Left lung (tissue), 4 donors: ENCODE measurements at regions not wholly inside any gene's neighbourhood (a gene's known extent, or its start where the extent isn't known, plus 50 kb on each side); places are given as distances from the start of the nearest gene placed in this dataset.

Experiments
- ATAC-seq: fragments of 200-7000 bp; cut with Tn5 transposase; one replicate; pipeline ENCODE4 v1.9.1; 2020; ENCODE audit warnings: moderate library complexity
- DNase-seq, 4 donors: peaks; one replicate each; pipeline ENCODE4 v3.0.0-alpha.2; 2013 to 2020
- H3K27ac ChIP-seq, 2 donors: fragments of 200-600 bp; sonication (generic) in 1 of 2; one replicate each; pipeline versions ENCODE4 v1.5.0 to v1.8.0; 2020 to 2021
- H3K27me3 ChIP-seq, 2 donors: fragments of 200-600 bp; sonication (generic) in 1 of 2; one replicate each; pipeline versions ENCODE4 v1.5.0 to v1.8.0; 2020 to 2021
- H3K36me3 ChIP-seq, 2 donors: fragments of 200-600 bp; sonication (generic) in 1 of 2; one replicate each; pipeline versions ENCODE4 v1.5.0 to v1.8.0; 2020 to 2021
- H3K4me1 ChIP-seq, 2 donors: fragments of 200-600 bp; one replicate each; pipeline ENCODE4 v1.8.0; 2021
- H3K4me3 ChIP-seq, 2 donors: fragments of 200-600 bp; sonication (generic) in 1 of 2; one replicate each; pipeline versions ENCODE4 v1.5.0 to v1.8.0; 2020 to 2021; ENCODE audit warnings: mild to moderate bottlenecking in 1 of 2
- H3K9me3 ChIP-seq, 2 donors: fragments of 200-600 bp; sonication (generic) in 1 of 2; one replicate each; pipeline versions ENCODE4 v1.5.0 to v1.8.0; 2020 to 2021
- intact Hi-C, 2 donors: fragments of 100-400 bp; cut with DNase I; formaldehyde crosslinking; loops; one replicate each; pipeline versions ENCODE4 v1.11.2 to v1.14.2; 2022
- TF ChIP-seq, protein P1 (sequence below), 2 donors: fragments of 200-600 bp; sonication (generic) in 1 of 2; IDR thresholded peaks; one replicate each; pipeline versions ENCODE4 v1.5.0 to v1.8.0; 2021; ENCODE audit warnings: antibody characterized with exemption in 2 of 2
- donor health status: DM: no; HTN: yes; CAD: no.
- donor health status: DM: no; HTN: no; CAD: no.

DNA sequence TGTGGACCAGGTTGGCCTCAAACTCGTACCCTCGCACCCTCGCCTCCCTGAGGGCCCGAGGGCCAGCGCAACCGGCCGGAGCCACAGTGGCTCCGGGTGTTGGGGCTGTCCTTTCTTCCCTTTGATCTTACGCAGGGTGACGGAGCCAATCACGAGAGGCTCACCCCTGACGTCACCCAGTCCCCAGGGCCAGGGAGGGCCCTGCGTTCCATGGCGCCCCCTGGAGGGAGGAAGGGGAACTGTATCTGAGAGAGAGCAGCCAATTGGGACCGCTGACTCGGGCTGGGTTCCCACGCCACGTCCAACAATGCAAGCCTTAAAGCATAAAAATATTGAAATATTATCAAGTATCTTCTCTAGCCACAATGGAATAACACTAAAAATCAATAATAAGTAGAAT is 432.8 kb upstream of the LRRTM4 start:
- peaks cover 0 to 3% of the 10 kb centered on the region in 2 donors for H3K9me3 ChIP-seq
- no peak overlapping the region for H3K4me3 ChIP-seq
- H3K4me1 ChIP-seq: no peaks in the 10 kb centered on the region
- no peaks in the 10 kb centered on the region for H3K36me3 ChIP-seq
- TF ChIP-seq, protein P1, sequence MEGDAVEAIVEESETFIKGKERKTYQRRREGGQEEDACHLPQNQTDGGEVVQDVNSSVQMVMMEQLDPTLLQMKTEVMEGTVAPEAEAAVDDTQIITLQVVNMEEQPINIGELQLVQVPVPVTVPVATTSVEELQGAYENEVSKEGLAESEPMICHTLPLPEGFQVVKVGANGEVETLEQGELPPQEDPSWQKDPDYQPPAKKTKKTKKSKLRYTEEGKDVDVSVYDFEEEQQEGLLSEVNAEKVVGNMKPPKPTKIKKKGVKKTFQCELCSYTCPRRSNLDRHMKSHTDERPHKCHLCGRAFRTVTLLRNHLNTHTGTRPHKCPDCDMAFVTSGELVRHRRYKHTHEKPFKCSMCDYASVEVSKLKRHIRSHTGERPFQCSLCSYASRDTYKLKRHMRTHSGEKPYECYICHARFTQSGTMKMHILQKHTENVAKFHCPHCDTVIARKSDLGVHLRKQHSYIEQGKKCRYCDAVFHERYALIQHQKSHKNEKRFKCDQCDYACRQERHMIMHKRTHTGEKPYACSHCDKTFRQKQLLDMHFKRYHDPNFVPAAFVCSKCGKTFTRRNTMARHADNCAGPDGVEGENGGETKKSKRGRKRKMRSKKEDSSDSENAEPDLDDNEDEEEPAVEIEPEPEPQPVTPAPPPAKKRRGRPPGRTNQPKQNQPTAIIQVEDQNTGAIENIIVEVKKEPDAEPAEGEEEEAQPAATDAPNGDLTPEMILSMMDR (IDR thresholded peaks at IDR 0.05): no peak
- intact Hi-C loops: no loop called here
- H3K27ac ChIP-seq: no peak overlapping the region
- no peaks in the 10 kb centered on the region for H3K27me3 ChIP-seq
- no peak for ATAC-seq
- no peak for DNase-seq

DNA sequence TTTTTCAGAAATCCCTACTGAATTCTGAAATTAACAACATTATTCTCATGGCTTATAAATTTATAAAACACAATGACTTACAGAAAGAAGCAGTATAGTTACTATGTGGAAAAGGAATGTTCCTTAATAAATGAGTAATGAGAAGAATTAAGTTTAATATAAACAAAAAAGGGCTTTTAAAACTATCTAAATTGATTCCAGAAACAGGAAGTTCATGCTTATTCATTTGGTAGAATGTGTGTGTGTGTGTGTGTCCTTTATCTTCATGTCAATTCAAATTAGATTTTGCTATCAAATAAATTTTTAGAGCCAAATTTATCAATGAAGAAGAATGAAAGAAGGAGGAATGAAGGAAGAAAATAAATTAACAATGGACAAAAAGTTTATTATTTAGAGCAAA is 440.8 kb upstream of the LRRTM4 start:
- TF ChIP-seq, protein P1 (IDR thresholded peaks at IDR 0.05): no peak
- H3K9me3 ChIP-seq: peaks cover 0 to 4% of the 10 kb centered on the region in 2 donors
- DNase-seq (no peak), ATAC-seq (no peak)
- no peaks in the 10 kb centered on the region for H3K27me3 ChIP-seq
- H3K27ac ChIP-seq: no peak overlapping the region
- no peaks in the 10 kb centered on the region for H3K36me3 ChIP-seq
- intact Hi-C loops: no loop called here
- no peak overlapping the region for H3K4me3 ChIP-seq
- H3K4me1 ChIP-seq: no peaks in the 10 kb centered on the region

DNA sequence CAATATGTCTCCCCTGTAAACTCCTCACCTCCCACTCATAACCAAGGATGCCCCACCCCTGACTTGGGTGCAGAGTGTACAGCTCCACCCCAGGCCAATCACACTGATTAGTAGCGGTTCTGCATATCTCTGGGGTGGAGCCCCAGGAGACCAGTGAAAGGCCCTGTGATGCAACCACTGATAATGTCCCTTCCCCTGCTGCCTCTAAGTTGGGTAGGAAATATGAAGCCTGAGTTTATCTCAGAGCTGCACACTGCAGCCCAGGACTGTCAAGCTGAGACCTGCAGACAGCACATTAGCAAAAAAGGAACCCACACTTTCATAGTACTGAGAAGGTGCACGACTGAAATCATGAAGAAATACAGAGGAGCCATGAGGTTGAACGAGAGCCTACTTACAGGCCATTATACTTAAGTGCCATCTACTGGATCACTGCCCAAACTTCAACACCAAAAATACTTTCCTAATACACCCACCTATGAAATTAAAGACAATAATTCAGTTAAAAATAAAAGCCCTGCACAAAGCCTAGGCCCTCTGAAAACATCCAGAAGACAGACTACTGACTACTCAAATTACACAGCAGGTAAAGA is 455.4 kb upstream of the LRRTM4 start:
- no peak overlapping the region for H3K27ac ChIP-seq
- no peak overlapping the region for H3K4me3 ChIP-seq
- no peaks in the 10 kb centered on the region for H3K27me3 ChIP-seq
- peaks cover 0 to 28% of the 10 kb centered on the region in 2 donors for H3K9me3 ChIP-seq
- no peaks in the 10 kb centered on the region for H3K36me3 ChIP-seq
- TF ChIP-seq, protein P1 (IDR thresholded peaks at IDR 0.05): no peak
- no peaks in the 10 kb centered on the region for H3K4me1 ChIP-seq
- DNase-seq (peak in 1 of 4 donors; percentile 2), ATAC-seq (no peak)
- intact Hi-C loops: no loop called here

DNA sequence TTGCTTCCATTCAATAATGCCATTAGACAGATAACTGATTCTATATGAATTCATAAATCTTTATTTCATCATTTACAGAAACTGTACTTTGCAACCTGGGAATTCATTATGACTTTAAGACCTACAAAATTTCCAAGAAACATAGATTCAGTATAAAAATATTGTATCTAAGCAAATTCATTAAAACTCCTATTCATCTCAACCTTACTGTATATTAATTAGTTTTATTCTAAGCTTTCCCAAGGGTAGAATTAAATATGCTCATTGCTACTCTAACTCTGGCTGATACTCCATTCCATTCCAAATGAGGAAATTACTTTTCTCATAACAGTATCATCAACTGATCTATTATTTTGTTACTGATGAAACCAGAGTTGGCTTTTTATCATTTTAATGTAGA is 473.0 kb upstream of the LRRTM4 start:
- ATAC-seq (no peak), DNase-seq (no peak)
- H3K27me3 ChIP-seq: no peaks in the 10 kb centered on the region
- no peaks in the 10 kb centered on the region for H3K9me3 ChIP-seq
- H3K27ac ChIP-seq: no peak overlapping the region
- TF ChIP-seq, protein P1 (IDR thresholded peaks at IDR 0.05): no peak
- no peaks in the 10 kb centered on the region for H3K4me1 ChIP-seq
- H3K36me3 ChIP-seq: no peaks in the 10 kb centered on the region
- intact Hi-C loops: no loop called here
- H3K4me3 ChIP-seq: no peak overlapping the region

DNA sequence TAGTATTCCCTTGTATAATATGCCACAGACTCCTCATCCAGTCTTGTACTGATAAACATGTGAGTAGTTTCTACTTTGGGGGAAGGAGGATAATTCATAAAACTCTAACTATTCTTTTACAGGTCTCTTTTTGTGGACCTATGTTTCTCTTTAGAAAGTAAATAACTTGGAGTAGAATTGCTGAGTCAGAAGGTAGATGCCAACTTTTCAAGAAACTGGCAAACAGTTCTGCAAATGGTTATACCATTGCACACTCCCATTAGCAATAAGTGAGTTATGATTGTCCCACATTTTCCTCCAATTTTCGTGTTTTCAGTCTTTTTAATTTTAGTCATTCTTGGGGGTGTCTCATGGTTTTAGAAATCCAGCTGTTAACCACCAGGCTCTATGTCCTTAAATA is 477.2 kb upstream of the LRRTM4 start:
- Histone ChIP-seq H3K27ac (no peak overlapping the region), H3K9me3 (no peaks in the 10 kb centered on the region), H3K4me1 (no peaks in the 10 kb centered on the region), H3K27me3 (no peaks in the 10 kb centered on the region), H3K36me3 (no peaks in the 10 kb centered on the region), H3K4me3 (no peak overlapping the region)
- DNase-seq (no peak), ATAC-seq (no peak)
- intact Hi-C loops: no loop called here
- TF ChIP-seq, protein P1 (IDR thresholded peaks at IDR 0.05): no peak
